Middle frontal gyrus (tissue), 1 donor: ENCODE measurements at regions not wholly inside any gene's neighbourhood (a gene's known extent, or its start where the extent isn't known, plus 50 kb on each side); places are given as distances from the start of the nearest gene placed in this dataset.
"Not testable (repeated sequence)": the region's sequence is repeated elsewhere in the genome, so short reads cannot be mapped to it uniquely, and the experiment has no call there.

Source experiments
- DNase-seq: peaks from one replicate; pipeline ENCODE4 v3.0.0-alpha.2; 2015; ENCODE audit warnings: low spot score; ENCODE audit errors: extremely low spot score

GRCh38 chr20:26218301-26218700 lies 521.6 kb upstream of the ZNF337 start:
- no peak for DNase-seq

DNA sequence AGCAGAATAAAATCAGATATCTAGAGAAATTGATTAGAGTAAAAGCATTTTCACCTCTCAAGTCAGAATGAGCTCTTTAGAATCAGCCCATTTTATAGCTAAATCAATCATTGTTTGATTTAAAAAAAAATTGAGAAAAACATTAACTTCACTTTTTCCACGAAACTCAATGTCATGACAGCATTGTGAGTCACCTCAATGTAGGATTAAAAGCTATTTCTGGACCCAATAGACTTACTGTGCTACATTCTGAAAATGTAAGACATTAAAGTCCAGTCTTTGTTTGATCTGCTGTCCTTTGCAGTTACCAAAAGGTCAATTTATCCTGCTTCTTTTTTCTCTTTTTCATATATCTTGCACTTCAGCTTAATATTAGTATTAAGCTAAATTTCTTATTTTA lies 519.4 kb upstream of the ZNF337 start:
- DNase-seq, result no peak

GRCh38 chr20:26214991-26215390 lies 518.3 kb upstream of the ZNF337 start:
- no peak for DNase-seq

- DNase-seq, result no peak
These were observed 512.7 kb upstream of the ZNF337 start for GRCh38 chr20:26209171-26209941.

GRCh38 chr20:26208296-26209091 lies 511.8 kb upstream of the ZNF337 start:
- no peak for DNase-seq

GRCh38 chr20:26207967-26208295 lies 511.3 kb upstream of the ZNF337 start:
- DNase-seq, result not testable (repeated sequence)

DNA sequence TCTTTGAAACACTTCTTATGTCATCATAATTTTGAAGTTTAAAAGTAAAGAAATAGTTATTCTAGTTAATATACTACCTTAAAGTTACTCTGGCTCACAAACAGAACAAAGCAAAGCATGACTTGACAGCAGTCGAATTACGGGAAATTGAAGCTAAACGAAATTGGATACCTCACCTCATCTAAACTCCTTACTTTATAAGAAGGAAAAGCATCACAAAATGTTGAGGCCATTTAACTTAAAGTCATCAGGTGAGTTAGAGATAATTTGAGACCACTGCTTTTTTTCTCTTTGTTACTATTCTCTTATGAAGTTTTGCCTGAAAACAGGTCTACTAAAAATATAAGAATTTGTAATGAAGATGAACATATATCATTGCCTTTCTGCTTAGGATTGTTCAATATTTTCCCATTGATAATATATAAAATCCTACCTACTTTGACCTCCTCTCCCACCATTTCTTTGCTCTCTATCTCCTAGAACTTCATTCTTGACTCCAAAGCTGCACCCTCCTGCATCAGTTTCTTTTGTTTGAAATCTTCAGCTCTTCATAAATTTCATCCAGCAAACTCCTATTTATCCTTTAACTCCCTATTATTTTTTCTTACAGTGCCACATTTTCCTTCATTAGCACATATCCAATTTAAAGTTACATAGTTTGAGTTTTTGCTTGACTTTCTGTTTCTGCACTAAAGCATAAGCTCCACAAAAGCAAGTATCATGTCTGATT lies 510.7 kb upstream of the ZNF337 start:
- no peak for DNase-seq

- no peak for DNase-seq
These were observed 508.7 kb upstream of the ZNF337 start for GRCh38 chr20:26205350-26205749.

DNA sequence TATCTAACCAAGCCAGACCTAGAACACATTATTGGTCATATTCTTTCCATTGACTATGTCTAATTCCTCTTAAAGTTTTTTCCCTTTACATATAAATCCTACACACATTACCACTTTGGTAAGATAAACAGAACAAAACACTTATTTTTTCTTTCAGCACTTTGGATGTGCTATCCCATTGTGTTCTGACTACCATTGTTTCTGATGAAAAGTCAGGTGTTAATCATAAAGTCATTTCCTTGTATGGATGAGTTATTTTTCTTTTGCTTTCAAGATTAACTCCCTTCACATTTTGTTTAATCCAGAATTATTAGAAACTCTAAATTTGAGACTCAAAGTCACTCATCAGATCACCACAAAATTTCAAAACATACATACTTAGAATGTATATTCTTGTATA lies 504.4 kb upstream of the ZNF337 start:
- DNase-seq, result not testable (repeated sequence)

DNA sequence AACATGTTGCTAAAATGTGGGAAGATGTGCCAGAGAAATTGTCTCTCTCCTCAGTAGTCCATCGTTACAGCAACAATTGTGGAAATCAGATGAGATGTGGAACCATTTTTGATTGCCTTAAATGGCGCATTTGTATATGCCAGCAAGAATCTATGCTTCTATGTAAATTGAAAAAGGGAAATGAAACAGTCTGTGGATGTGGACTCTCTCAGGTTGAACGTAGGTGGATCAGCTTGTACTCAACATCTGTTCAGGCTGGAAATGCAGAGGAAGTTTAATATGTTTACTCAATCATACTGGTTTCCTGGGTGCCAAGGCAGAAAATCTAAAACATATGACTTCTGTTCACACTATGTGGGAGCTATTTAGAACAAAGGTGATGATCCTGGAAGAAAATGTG lies 490.7 kb upstream of the ZNF337 start:
- not testable (repeated sequence) for DNase-seq

- DNase-seq, result not testable (repeated sequence)
These were observed 487.1 kb upstream of the ZNF337 start for GRCh38 chr20:26183720-26184119.

DNA sequence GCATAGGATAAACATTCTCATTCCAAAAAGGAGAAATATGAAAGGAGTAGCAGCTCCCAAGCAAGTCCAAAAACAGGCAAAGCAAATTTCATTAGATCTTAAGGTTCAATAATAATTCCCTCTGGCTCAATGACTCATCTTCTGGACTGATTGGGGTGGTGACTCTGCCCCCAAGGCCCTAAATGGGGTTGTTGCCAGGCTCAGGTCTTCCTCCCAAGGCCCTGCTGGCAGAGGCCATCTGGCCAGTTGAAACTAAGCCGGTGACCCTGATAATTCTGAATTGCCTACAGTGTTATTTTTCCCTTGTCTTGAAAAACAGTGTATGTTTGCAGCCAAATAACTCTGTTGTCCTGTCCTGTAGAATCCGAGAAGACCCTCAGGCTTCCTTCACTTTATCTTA lies 484.7 kb upstream of the ZNF337 start:
- not testable (repeated sequence) for DNase-seq

DNA sequence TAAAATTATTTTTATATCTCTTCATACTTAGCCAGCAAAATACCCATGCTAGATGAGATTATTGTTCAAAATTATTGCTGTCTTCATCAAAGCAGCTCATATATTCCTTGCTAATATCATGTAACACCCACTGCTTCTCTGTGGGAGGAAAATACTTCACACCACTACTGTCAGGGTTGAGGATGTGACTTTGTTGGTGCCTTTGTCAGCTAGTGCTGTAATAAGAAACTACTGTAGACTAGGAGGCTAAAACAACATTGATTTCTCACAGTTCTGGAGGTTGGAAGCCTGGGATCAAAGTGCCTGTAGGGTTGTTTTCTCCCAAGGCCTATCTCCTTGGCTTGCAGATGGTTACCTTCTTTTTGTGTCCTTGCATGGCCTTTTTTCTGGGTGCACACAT lies 475.2 kb upstream of the ZNF337 start:
- DNase-seq, result not testable (repeated sequence)

DNA sequence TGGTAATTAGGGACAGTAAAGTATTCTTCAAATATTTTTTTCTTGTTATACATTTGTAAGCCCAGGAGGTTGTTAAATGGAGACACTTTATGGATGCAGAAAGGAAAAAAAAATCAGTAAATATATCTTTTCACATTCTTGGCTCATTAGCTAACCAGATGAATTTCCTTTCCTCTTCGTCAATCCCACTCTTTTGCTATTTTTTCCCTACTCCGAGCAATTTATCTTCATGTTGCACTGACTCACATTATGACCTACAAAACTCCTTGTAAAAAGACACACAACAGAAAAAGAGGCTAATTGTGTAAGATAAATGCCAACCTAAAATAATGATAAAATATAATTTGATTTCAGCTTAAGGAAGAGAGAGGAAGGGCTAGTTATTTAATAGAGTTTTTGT lies 472.9 kb upstream of the ZNF337 start:
- DNase-seq, result no peak

GRCh38 chr20:26167499-26167898 lies 470.8 kb upstream of the ZNF337 start:
- no peak for DNase-seq

GRCh38 chr20:26163890-26164289 lies 467.2 kb upstream of the ZNF337 start:
- DNase-seq, result no peak

DNA sequence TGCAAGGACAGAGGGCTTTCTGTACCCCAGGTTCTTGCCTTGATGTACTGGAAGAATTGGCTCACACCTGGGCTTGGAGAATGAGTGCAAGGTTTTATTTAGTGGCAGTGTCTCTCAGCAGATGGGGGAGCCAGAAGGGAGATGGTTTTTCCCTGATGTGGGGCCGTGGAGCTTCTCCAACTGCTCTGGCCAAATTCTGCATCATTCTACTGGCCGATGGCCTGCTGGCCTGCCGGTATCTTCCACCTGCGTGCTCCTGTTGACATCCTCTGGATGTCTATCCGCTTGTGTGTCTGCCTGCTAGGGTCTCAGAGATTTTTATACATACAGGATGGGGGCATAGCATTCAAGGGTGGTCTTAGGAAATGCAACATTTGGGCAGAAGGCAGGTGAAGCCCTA lies 466.5 kb upstream of the ZNF337 start:
- DNase-seq, result not testable (repeated sequence)

DNA sequence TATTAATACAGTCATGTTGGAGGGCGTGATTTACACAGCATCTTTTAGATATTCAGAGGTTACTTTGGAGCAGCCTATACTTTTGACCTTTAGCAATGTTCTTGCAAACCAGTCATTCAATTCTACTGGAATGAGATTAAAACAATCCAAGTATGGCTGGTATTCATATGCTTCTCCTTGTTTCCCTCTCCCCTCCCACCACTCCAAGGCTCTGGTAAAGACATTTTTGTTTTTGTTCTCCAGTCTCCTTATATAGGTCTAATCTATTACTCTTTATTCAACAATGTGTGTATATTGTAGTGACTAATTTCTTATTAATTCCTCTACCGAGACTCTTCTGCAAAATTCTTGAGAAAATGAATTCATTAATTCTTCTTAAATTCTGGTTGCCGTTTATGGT lies 465.1 kb upstream of the ZNF337 start:
- not testable (repeated sequence) for DNase-seq

DNA sequence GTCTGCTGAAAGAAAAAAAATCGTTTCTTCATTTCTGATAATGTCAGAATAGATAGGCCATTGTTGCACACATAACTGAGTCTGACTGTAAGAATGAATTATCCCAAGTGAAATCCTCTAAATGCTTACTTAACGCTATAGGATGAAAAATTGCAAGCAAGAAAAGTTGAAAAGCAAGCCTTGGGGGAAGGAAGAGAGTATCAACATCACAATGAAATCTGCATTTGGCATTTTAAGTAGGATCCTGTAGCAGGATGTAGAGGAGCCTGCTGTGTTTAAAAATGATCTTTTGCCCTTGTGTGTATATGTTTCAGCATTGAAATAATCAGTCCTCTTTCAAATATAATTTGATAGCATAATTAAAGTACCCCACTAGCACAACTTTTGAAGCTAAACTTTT lies 464.3 kb upstream of the ZNF337 start:
- not testable (repeated sequence) for DNase-seq

DNA sequence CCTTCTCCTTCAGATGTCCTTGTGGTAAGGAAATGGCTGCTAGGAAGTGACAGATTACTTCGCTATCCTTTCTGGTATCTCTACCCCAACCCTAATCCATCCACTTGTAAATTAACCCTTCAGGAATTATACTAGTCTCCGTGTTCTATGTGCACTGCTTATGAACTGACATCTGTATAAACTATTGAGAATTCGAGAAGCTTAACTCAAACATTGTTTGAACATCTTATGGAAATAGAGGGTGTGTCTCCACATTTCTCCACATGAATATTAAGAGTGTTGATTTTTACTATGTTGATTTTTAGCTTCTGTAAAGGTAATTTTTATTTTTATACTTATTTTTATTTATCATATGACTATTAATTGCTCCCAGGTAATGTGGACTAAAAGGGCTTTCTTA lies 457.6 kb upstream of the ZNF337 start:
- DNase-seq, result no peak

DNA sequence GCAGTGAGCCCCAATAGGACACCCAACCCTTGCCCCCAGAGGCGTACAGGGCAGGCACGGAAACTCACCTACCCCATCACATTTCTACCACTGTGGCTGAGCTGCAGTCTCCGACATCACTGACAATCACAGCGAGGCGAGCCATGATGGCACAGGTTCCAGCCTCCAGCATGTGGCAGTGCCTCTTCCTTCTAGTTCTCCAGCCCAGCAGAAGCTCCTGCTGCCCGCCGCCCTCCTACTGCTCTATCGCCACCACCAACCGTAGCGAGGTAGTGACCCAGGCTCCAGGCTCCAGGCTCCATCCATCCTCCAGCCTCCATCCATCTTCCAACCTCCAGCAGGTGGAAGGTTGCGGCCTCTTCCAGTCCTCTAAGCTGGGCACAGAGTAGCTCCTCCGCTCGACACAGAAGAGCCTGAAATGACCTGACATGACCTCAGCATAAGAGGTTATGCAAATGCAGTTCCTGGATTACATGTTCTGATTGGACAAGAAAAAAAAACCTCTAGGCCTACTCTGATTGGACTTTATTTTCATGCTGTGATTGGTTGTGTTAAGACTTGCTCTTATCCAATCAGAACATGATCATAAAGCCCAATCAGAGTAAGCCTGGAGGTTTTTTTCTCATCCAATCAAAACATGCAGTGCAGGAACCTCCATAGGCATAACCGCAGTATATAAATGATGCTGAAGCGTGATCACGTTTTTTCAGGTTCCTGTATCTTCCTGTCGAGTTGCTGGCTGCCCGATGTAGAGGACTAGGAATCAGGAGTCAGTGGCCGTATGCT lies 438.9 kb upstream of the ZNF337 start:
- DNase-seq, result no peak
